ENCODE measurements at regions not wholly inside any gene's neighbourhood (a gene's known extent, or its start where the extent isn't known, plus 50 kb on each side); places are given as distances from the start of the nearest gene placed in this dataset.

GRCh38 chr3:124615896-124616543 lies 114.2 kb upstream of the UMPS start:
- TF ChIP-seq EZH2phosphoT487 (conservative IDR thresholded peaks at IDR 0.05; ENCODE audit: low read length) (no peak), CTCF (IDR thresholded peaks at IDR 0.05; ENCODE audit: insufficient read depth, low read length, poor library complexity, severe bottlenecking) (no peak)

GRCh38 chr3:124617177-124617576 lies 113.1 kb upstream of the UMPS start:
- no peak overlapping the region for H2AFZ ChIP-seq (ENCODE audit: low read depth, low read length, severe bottlenecking)

More at GRCh38 chr3:124615896-124616543, 114.2 kb upstream of the UMPS start:
- Histone ChIP-seq H3K4me3 (ENCODE audit: insufficient read depth, low read length, poor library complexity, severe bottlenecking) (no peak overlapping the region), H3F3A (ENCODE audit: insufficient read depth) (no peaks in the 10 kb centered on the region), H4K20me1 (ENCODE audit: low read depth, low read length) (no peaks in the 10 kb centered on the region), H2AFZ (ENCODE audit: low read depth, low read length, severe bottlenecking) (no peak overlapping the region), H3K9me3 (ENCODE audit: insufficient read depth, low read length) (no peaks in the 10 kb centered on the region), H3K79me2 (ENCODE audit: insufficient read depth, low read length) (no peaks in the 10 kb centered on the region), H3K27ac (ENCODE audit: low read depth, low read length) (no peak overlapping the region), H3K36me3 (ENCODE audit: low read length) (no peaks in the 10 kb centered on the region), H3K9me2 (replicated peaks; ENCODE audit: insufficient read depth, low read length) (no peaks in the 10 kb centered on the region), H3K4me2 (ENCODE audit: low read depth, low read length, poor library complexity, severe bottlenecking) (no peak overlapping the region), H3K9ac (ENCODE audit: low read length) (no peak overlapping the region), H3K27me3 (ENCODE audit: low read length) (no peaks in the 10 kb centered on the region)

GRCh38 chr3:124619887-124620599 lies 110.2 kb upstream of the UMPS start:
- Histone ChIP-seq H3F3A (ENCODE audit: insufficient read depth) (no peaks in the 10 kb centered on the region), H3K9me2 (replicated peaks; ENCODE audit: insufficient read depth, low read length) (no peaks in the 10 kb centered on the region), H3K27me3 (ENCODE audit: low read length) (no peaks in the 10 kb centered on the region), H4K20me1 (ENCODE audit: low read depth, low read length) (no peaks in the 10 kb centered on the region), H3K4me2 (ENCODE audit: low read depth, low read length, poor library complexity, severe bottlenecking) (no peak overlapping the region), H3K4me3 (ENCODE audit: insufficient read depth, low read length, poor library complexity, severe bottlenecking) (no peak overlapping the region), H2AFZ (ENCODE audit: low read depth, low read length, severe bottlenecking) (no peak overlapping the region), H3K79me2 (ENCODE audit: insufficient read depth, low read length) (no peaks in the 10 kb centered on the region), H3K36me3 (ENCODE audit: low read length) (no peaks in the 10 kb centered on the region), H3K27ac (ENCODE audit: low read depth, low read length) (no peak overlapping the region), H3K9me3 (ENCODE audit: insufficient read depth, low read length) (no peaks in the 10 kb centered on the region), H3K9ac (ENCODE audit: low read length) (no peak overlapping the region)
- TF ChIP-seq EZH2phosphoT487 (conservative IDR thresholded peaks at IDR 0.05; ENCODE audit: low read length) = no peak

More at GRCh38 chr3:124617177-124617576, 113.1 kb upstream of the UMPS start:
- Histone ChIP-seq H3K9ac (ENCODE audit: low read length) (no peak overlapping the region), H3K9me3 (ENCODE audit: insufficient read depth, low read length) (no peaks in the 10 kb centered on the region), H3K27ac (ENCODE audit: low read depth, low read length) (no peak overlapping the region), H3K4me3 (ENCODE audit: insufficient read depth, low read length, poor library complexity, severe bottlenecking) (no peak overlapping the region), H3K27me3 (ENCODE audit: low read length) (no peaks in the 10 kb centered on the region), H4K20me1 (ENCODE audit: low read depth, low read length) (no peaks in the 10 kb centered on the region), H3K79me2 (ENCODE audit: insufficient read depth, low read length) (no peaks in the 10 kb centered on the region), H3K9me2 (replicated peaks; ENCODE audit: insufficient read depth, low read length) (no peaks in the 10 kb centered on the region), H3F3A (ENCODE audit: insufficient read depth) (no peaks in the 10 kb centered on the region), H3K4me2 (ENCODE audit: low read depth, low read length, poor library complexity, severe bottlenecking) (no peak overlapping the region), H3K36me3 (ENCODE audit: low read length) (no peaks in the 10 kb centered on the region)
- TF ChIP-seq CTCF (IDR thresholded peaks at IDR 0.05; ENCODE audit: insufficient read depth, low read length, poor library complexity, severe bottlenecking) = no peak
- TF ChIP-seq EZH2phosphoT487 (conservative IDR thresholded peaks at IDR 0.05; ENCODE audit: low read length) = no peak

GRCh38 chr3:124620600-124621063 lies 109.6 kb upstream of the UMPS start:
- H3K79me2 ChIP-seq (ENCODE audit: insufficient read depth, low read length) = no peaks in the 10 kb centered on the region
- no peak overlapping the region for H3K27ac ChIP-seq (ENCODE audit: low read depth, low read length)
- H3K4me2 ChIP-seq (ENCODE audit: low read depth, low read length, poor library complexity, severe bottlenecking) = no peak overlapping the region
- H3F3A ChIP-seq (ENCODE audit: insufficient read depth) = no peaks in the 10 kb centered on the region
- no peak overlapping the region for H2AFZ ChIP-seq (ENCODE audit: low read depth, low read length, severe bottlenecking)
- H3K9me2 ChIP-seq (replicated peaks; ENCODE audit: insufficient read depth, low read length) = no peaks in the 10 kb centered on the region
- H3K9ac ChIP-seq (ENCODE audit: low read length) = no peak overlapping the region
- no peak overlapping the region for H3K4me3 ChIP-seq (ENCODE audit: insufficient read depth, low read length, poor library complexity, severe bottlenecking)
- H3K36me3 ChIP-seq (ENCODE audit: low read length) = no peaks in the 10 kb centered on the region
- no peaks in the 10 kb centered on the region for H3K9me3 ChIP-seq (ENCODE audit: insufficient read depth, low read length)
- H4K20me1 ChIP-seq (ENCODE audit: low read depth, low read length) = no peaks in the 10 kb centered on the region
- H3K27me3 ChIP-seq (ENCODE audit: low read length) = no peaks in the 10 kb centered on the region
- TF ChIP-seq CTCF (IDR thresholded peaks at IDR 0.05; ENCODE audit: insufficient read depth, low read length, poor library complexity, severe bottlenecking) (no peak), EZH2phosphoT487 (conservative IDR thresholded peaks at IDR 0.05; ENCODE audit: low read length) (no peak)

Measured in SU-DHL-6 (cell line).